ENCODE measurements at regions not wholly inside any gene's neighbourhood (a gene's known extent, or its start where the extent isn't known, plus 50 kb on each side); places are given as distances from the start of the nearest gene placed in this dataset.

- H3K9ac ChIP-seq (ENCODE audit: low read length): peak overlapping the region; percentile 69
- no peaks in the 10 kb centered on the region for H4K20me1 ChIP-seq (ENCODE audit: low read length)
- H2AFZ ChIP-seq (ENCODE audit: low read length): no peak overlapping the region
- ChIA-PET POLR2A (ENCODE audit: unreplicated experiment) (no interaction called here), CTCF (no interaction called here)
- intact Hi-C loops (cut with micrococcal nuclease): no loop called here
- H3K4me3 ChIP-seq (ENCODE audit: low read length): no peak overlapping the region
- no TSS peak for BruUV-seq (replicated peaks)
- no peaks in the 10 kb centered on the region for H3K27me3 ChIP-seq (ENCODE audit: low read length)
- H3K27ac ChIP-seq (ENCODE audit: low read length): peak overlapping the region; percentile 96
- H3K9me3 ChIP-seq (ENCODE audit: low read length): no peaks in the 10 kb centered on the region
- no peaks in the 10 kb centered on the region for H3K36me3 ChIP-seq (ENCODE audit: low read depth, low read length)
- H3K4me2 ChIP-seq (ENCODE audit: low read length): peak overlapping the region; percentile 54
- H3K79me2 ChIP-seq (ENCODE audit: low read length): peaks cover 63% of the 10 kb centered on the region
- H3K4me1 ChIP-seq (ENCODE audit: insufficient read depth, low read length): peaks cover 85% of the 10 kb centered on the region
- H3K9me2 ChIP-seq (replicated peaks; ENCODE audit: low read length): no peaks in the 10 kb centered on the region
- H3F3A ChIP-seq (ENCODE audit: low read length, unreplicated experiment): peaks cover 18% of the 10 kb centered on the region
- TF ChIP-seq EZH2phosphoT487 (IDR thresholded peaks at IDR 0.05; ENCODE audit: borderline replicate concordance, low read length) (no peak), CTCF (conservative IDR thresholded peaks at IDR 0.05; ENCODE audit: low read depth, low read length) (no peak), EZH2 (IDR thresholded peaks at IDR 0.05; ENCODE audit: low read length, unreplicated experiment) (no peak)
- no peak for DNase-seq
- ATAC-seq: no peak
Observed at GRCh38 chr9:21680590-21680989, 121.8 kb upstream of the MTAP start.

GRCh38 chr9:21681641-21682040 lies 120.8 kb upstream of the MTAP start:
- Histone ChIP-seq H3K4me3 (ENCODE audit: low read length) (peak overlapping the region; percentile 28; the same call in 1 of the 2 replicates), H3K9ac (ENCODE audit: low read length) (peak overlapping the region; percentile 69), H3K79me2 (ENCODE audit: low read length) (peaks cover 63% of the 10 kb centered on the region), H3K4me1 (ENCODE audit: insufficient read depth, low read length) (peaks cover 85% of the 10 kb centered on the region), H3K4me2 (ENCODE audit: low read length) (peak overlapping the region; percentile 65), H3K27ac (ENCODE audit: low read length) (peak overlapping the region; percentile 96), H3K36me3 (ENCODE audit: low read depth, low read length) (no peaks in the 10 kb centered on the region), H4K20me1 (ENCODE audit: low read length) (no peaks in the 10 kb centered on the region), H3F3A (ENCODE audit: low read length, unreplicated experiment) (peaks cover 18% of the 10 kb centered on the region), H3K27me3 (ENCODE audit: low read length) (no peaks in the 10 kb centered on the region), H2AFZ (ENCODE audit: low read length) (no peak overlapping the region), H3K9me2 (replicated peaks; ENCODE audit: low read length) (no peaks in the 10 kb centered on the region), H3K9me3 (ENCODE audit: low read length) (no peaks in the 10 kb centered on the region)
- TF ChIP-seq EZH2 (IDR thresholded peaks at IDR 0.05; ENCODE audit: low read length, unreplicated experiment) (no peak), EZH2phosphoT487 (IDR thresholded peaks at IDR 0.05; ENCODE audit: borderline replicate concordance, low read length) (no peak), CTCF (conservative IDR thresholded peaks at IDR 0.05; ENCODE audit: low read depth, low read length) (no peak)
- BruUV-seq (replicated peaks): no TSS peak
- intact Hi-C loops (cut with micrococcal nuclease): no loop called here
- DNase-seq: peak; percentile 90
- CTCF ChIA-PET: no interaction called here
- peak; percentile 40 for ATAC-seq
- POLR2A ChIA-PET (ENCODE audit: unreplicated experiment): interaction anchor here (0.5 to 1.3 kb wide), 6 partner anchors 22 to 576 kb away, joined by 3 to 7 read pairs (median 6); no protein-coding TSS in a partner anchor

- TF ChIP-seq CTCF (conservative IDR thresholded peaks at IDR 0.05; ENCODE audit: low read depth, low read length): no peak
- no peak for TF ChIP-seq EZH2phosphoT487 (IDR thresholded peaks at IDR 0.05; ENCODE audit: borderline replicate concordance, low read length)
- TF ChIP-seq EZH2 (IDR thresholded peaks at IDR 0.05; ENCODE audit: low read length, unreplicated experiment): no peak
- ATAC-seq (no peak), DNase-seq (no peak)
- Histone ChIP-seq H3K9ac (ENCODE audit: low read length) (peak overlapping the region; percentile 69), H2AFZ (ENCODE audit: low read length) (no peak overlapping the region), H3K4me2 (ENCODE audit: low read length) (peak overlapping the region; percentile 65), H3K9me2 (replicated peaks; ENCODE audit: low read length) (no peaks in the 10 kb centered on the region), H3K36me3 (ENCODE audit: low read depth, low read length) (no peaks in the 10 kb centered on the region), H3K4me3 (ENCODE audit: low read length) (no peak overlapping the region; the same call in 1 of the 2 replicates), H3K27me3 (ENCODE audit: low read length) (no peaks in the 10 kb centered on the region), H4K20me1 (ENCODE audit: low read length) (no peaks in the 10 kb centered on the region), H3K9me3 (ENCODE audit: low read length) (no peaks in the 10 kb centered on the region), H3K4me1 (ENCODE audit: insufficient read depth, low read length) (peaks cover 85% of the 10 kb centered on the region), H3K27ac (ENCODE audit: low read length) (peak overlapping the region; percentile 96), H3K79me2 (ENCODE audit: low read length) (peaks cover 64% of the 10 kb centered on the region), H3F3A (ENCODE audit: low read length, unreplicated experiment) (peaks cover 18% of the 10 kb centered on the region)
- intact Hi-C loops (cut with micrococcal nuclease): no loop called here
- CTCF ChIA-PET: interaction anchor here (1.4 kb wide), 1 partner anchor 106 kb away, joined by 3 read pairs; no protein-coding TSS in a partner anchor
- BruUV-seq (replicated peaks): no TSS peak
- POLR2A ChIA-PET (ENCODE audit: unreplicated experiment): interaction anchor here (1.3 kb wide), 1 partner anchor 123 kb away, joined by 6 read pairs; no protein-coding TSS in a partner anchor
Observed at GRCh38 chr9:21682381-21682780, 120.1 kb upstream of the MTAP start.

All from PC-3 (cell line).